GM12864 (cell line): ENCODE measurements at regions not wholly inside any gene's neighbourhood (a gene's known extent, or its start where the extent isn't known, plus 50 kb on each side); places are given as distances from the start of the nearest gene placed in this dataset.
"Not testable (repeated sequence)": the region's sequence is repeated elsewhere in the genome, so short reads cannot be mapped to it uniquely, and the experiment has no call there.

Experiments
- DNase-seq: peaks from one replicate; pipeline ENCODE4 v3.0.0-alpha.2; 2011; ENCODE audit warnings: low read depth
- H3K4me3 ChIP-seq: 2 replicates; pipeline ENCODE4 v1.5.1; 2011; ENCODE audit warnings: mild to moderate bottlenecking, low read depth, low read length, control low read depth
- TF ChIP-seq, protein P1 (sequence below): IDR thresholded peaks from 2 replicates; pipeline ENCODE4 v1.5.1; 2011; ENCODE audit warnings: low read depth, mild to moderate bottlenecking, moderate library complexity, low read length, control low read depth, inconsistent platforms; ENCODE audit errors: missing control alignments

DNA sequence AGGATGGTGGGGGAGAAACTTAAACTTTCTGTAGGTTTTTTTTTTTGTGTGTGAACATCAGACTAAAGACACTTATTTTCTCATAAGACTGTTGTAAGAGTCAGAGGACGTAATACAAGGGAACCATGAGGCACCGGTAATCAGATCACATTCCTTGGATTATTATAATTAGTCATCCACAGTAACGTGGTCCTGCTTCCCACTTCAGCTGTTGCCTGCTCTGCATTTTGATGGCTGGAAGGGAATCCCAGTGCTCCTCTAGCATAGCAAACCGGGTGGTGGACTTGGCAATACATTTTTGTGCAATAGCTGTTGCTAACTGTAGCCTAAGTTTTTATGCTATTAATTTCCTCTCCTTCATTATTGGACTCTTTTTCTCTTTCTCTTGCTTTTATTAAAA, 294.8 kb downstream of the NR2F2 start:
- H3K4me3 ChIP-seq: no peak overlapping the region
- TF ChIP-seq, protein P1, sequence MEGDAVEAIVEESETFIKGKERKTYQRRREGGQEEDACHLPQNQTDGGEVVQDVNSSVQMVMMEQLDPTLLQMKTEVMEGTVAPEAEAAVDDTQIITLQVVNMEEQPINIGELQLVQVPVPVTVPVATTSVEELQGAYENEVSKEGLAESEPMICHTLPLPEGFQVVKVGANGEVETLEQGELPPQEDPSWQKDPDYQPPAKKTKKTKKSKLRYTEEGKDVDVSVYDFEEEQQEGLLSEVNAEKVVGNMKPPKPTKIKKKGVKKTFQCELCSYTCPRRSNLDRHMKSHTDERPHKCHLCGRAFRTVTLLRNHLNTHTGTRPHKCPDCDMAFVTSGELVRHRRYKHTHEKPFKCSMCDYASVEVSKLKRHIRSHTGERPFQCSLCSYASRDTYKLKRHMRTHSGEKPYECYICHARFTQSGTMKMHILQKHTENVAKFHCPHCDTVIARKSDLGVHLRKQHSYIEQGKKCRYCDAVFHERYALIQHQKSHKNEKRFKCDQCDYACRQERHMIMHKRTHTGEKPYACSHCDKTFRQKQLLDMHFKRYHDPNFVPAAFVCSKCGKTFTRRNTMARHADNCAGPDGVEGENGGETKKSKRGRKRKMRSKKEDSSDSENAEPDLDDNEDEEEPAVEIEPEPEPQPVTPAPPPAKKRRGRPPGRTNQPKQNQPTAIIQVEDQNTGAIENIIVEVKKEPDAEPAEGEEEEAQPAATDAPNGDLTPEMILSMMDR: no peak
- DNase-seq: no peak

- TF ChIP-seq, protein P1: no peak
- no peak for DNase-seq
- H3K4me3 ChIP-seq: no peak overlapping the region
Measured at GRCh38 chr15:96627031-96627568, 296.6 kb downstream of the NR2F2 start.

DNA sequence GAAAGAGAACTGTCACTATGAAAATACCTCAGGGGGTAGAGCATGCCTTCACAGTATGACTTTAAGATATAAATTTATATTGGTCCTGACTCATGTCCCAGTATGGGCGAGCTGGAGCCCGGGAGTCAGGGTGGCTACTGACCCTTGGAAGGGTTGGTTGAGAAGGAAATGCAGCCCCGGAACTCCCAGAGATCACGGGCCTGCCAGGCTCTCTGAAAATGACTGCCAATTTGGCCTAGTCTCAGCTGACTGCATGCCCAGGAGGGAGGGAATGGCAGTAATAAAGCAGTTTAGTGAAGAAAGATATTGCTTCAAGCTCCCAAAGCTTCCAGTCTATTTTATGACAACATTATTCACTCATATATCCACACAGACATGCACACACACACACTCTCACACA, 299.0 kb downstream of the NR2F2 start:
- H3K4me3 ChIP-seq: no peak overlapping the region
- no peak for DNase-seq
- TF ChIP-seq, protein P1: no peak

DNA sequence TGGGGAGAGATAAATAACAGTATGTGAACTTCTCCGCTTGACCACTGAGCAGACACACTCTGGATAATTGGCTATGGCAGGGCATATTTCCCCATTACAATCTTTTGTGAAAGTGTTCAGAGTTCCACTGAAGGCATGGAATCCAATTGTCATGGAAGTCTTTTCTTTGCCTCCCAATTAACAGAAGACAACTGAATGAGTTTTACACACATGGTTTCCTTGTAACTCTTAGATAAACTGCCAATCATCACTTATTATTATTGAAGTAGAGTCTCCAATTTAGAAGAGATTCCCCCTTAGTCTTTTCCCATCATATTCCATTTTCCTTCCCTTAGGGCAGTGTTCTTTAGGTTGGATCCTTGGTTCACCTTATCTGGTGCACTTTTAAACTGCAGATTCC, 308.3 kb downstream of the NR2F2 start:
- TF ChIP-seq, protein P1: no peak
- no peak for DNase-seq
- no peak overlapping the region for H3K4me3 ChIP-seq

DNA sequence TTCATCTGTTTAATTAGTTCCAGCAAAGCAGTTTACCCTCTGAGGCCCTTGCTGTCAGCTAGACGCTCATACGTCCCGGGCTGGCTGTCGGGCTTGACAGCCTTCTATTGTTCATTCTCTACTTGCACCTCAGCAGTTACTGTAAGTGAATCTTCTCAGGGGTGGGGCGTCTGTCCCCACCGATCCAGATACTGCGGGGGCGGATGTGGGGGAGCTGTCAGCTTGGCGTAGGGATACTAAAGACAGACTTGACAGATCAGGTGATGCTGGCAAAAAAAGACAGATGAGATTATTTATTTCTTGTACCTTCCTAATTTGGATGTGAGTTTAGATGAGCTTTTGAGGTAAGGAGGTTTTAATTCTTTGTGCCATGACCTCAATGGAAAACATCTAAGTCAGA, 315.3 kb downstream of the NR2F2 start:
- DNase-seq: no peak
- H3K4me3 ChIP-seq: no peak overlapping the region
- TF ChIP-seq, protein P1: no peak

GRCh38 chr15:96648866-96649265, 318.4 kb downstream of the NR2F2 start:
- no peak overlapping the region for H3K4me3 ChIP-seq
- no peak for DNase-seq
- TF ChIP-seq, protein P1: no peak

DNA sequence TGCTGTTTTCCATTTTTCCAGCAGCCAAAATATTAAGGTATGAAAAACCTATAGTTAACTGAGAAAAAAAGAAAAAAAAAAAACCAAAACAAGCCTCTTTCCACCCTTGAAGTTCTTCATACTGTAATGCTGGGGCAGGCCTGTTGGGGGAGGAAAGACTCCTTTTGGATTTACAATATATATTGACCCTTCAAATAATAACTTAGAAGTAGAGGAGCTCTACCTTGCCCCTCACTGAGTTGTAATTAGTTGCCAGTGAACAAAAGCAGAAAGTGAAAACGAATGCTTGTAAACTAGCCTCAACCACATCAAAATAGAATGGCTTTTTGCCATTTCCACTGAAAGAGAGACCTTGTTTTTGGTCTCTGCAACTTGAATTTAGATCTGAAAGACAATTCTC, 326.6 kb downstream of the NR2F2 start:
- no peak for DNase-seq
- H3K4me3 ChIP-seq: no peak overlapping the region

DNA sequence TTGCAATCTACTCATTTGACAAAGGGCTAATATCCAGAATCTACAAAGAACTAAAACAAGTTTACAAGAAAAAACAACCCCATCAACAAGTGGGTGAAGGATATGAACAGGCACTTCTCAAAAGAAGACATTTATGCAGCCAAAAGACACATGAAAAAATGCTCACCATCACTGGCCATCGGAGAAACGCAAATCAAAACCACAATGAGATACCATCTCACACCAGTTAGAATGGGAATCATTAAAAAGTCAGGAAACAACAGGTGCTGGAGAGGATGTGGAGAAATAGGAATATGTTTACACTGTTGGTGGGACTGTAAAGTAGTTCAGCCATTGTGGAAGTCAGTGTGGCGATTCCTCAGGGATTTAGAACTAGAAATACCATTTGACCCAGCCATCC, 336.5 kb downstream of the NR2F2 start:
- not testable (repeated sequence) for DNase-seq, H3K4me3 ChIP-seq

More for the DNA sequence above, 326.6 kb downstream of the NR2F2 start:
- TF ChIP-seq, protein P1: no peak
